ENCODE measurements at regions not wholly inside any gene's neighbourhood (a gene's known extent, or its start where the extent isn't known, plus 50 kb on each side); places are given as distances from the start of the nearest gene placed in this dataset.
"Not testable (repeated sequence)": the region's sequence is repeated elsewhere in the genome, so short reads cannot be mapped to it uniquely, and the experiment has no call there.

DNA sequence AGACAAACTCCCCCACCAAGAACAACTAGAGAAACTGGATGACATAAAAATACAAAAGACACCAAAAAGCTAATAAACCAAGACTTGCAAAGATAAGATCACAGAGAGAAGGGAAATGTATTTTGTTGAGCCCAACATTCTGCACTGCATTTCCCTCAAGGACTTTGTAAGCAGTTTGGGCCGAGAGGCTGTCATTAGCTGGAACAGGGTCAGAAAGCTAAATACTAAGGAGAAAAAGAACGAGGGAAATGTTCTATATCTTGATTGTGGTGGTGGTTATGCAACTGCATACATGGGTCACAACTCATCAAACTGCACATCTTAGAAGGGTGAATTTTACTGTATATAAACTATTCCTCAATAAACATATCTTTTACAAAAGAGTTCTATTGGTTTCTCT is 315.0 kb downstream of the IPMK start:
- DNase-seq, result peak; percentile 4

DNA sequence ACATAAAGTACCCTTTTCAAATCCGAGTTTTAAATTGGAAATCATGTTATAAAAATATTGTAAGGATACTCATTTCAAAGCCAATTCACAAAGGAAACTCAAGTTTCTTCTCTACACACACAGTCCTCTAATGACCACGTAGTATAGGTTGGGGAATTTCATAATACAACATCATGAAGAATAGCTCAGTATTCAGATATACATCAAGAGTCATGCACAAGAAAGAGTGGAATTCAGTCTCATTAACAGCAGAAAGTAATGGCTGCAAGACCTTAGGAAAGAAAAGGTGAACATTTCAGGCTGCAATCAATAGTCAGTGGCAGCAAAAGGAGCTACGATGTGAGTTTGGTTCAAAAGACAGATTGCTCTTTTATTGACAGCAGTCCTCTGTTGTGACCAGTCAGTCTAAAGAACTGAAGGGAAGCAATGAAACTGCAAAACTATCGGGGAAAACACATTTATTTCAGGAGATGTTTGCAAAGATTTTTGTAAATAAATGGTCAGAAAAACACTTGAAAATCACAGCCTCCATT is 317.2 kb downstream of the IPMK start:
- no peak for DNase-seq

DNA sequence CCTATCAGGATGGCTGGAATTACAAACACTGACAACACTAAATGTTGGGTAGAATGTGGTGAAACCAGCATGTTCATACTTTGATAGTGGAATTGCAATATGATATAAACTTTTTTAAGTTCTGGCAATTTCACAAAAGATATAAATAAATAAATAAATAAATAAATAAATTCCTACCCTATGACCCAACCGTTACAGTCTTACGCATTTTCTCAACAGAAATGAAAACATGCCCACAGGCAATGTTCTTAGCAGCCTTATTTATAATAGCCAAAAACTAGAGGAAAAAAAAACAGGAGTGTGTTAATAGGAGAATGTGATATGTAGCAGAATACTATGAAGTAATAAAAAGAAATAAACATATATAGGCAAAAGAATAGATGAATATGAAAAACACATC is 318.9 kb downstream of the IPMK start:
- DNase-seq, result no peak

DNA sequence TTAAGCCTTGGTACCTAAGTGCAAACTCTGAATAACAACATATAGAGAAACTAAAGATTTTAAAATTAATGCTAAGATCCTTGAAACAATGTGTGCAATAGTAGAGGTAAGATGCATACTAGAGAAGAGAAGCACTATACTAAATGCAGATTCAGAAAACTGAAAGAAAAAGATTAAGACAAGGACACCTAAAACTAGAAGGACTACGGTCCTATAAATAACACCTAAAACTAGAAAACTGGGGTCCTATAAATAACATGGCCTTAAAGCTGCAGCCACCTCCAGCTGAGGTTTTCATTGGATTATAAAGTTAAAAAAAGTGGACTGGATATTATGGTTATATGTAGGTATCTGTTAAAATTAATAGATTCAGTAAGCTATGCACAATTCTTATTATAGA is 320.9 kb downstream of the IPMK start:
- DNase-seq, result no peak

DNA sequence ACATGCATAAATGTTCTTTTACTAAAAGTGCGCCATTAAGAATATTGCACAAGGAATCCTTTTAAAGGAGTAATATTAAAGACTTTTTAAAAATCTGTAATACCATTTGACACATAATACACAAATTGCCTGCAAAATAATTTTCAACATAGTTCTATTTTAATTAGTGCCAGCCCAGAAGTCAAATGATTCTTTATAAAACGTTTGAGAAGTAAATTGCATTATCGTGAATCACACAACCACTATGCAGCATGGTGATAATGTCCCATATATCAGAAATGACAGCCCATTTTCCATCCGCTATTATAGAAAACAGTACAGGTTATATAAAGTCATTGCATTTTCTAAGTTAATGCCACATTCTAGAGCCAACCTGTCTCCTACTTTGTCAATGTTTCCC is 324.0 kb downstream of the IPMK start:
- no peak for DNase-seq

DNA sequence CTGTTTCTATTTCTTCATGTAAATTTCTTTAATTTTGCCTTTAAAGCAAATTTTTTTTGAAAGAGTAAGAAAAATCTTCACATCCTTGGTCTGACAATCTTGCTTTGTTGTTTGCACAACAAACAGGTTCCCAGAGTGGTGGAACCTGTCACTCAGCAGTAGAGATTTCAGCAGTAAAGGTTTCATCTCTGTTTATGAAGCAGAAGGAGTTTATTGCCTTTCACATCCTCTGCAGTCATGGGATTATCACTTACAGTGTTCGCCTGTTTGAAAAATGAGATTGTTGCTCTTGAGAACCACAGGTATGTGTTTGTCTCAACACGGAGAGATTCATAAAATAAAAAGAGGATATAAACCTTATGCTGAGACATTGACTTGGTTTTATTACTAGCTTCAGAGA is 342.6 kb downstream of the IPMK start:
- no peak for DNase-seq

DNA sequence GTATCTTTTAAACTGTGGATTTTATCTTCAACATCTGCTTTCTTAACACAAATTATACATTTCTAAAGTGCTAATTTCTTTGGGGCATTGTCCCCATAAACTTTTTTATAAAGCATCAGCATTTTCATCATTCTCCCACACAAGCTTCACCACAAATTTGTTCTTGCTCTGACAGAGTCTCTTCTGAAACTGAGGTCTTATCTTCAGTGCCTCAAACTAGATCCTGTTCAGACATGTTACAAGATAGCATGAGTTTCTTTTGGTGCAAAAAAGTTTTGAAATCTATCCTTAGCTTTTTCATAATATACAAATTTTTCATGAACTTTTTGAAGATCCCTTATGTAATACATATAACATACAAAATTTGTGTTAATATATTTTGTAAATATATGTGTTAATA is 346.6 kb downstream of the IPMK start:
- no peak for DNase-seq

DNA sequence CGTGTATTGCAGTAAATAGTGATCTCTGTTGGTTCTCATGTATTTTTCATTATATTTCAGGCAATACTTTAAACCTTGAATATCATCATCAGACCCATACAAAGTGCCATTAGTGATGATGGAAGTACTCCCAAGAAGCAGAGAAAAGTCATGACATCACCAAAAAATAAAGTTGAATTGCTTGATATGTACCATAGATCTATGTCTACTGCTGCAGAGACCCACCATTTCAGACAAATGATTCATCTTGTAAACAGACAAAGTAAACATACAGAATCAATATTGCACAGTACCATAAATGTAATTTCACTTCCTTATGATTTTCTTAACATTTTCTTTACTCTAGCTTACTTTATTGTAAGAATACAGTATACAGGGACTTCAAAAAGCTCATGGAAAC is 347.8 kb downstream of the IPMK start:
- no peak for DNase-seq

DNA sequence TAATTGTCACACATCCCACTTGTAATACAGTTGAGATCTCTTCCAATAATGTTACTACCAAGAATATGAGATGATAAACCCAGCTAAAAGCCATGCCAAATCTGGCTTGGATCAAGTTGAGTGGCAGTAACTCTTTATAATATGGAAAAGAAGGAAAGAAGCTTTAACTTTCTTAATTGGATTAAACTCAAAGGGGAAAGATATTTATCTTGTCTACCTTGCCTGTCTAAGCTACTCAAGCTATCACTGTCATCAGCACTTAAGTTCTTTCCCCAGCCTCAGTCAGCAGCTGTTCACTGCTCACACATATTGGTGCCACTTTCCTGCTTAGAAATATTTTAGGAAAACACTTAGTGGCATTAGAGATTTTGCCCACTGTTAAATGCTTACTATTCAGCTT is 350.7 kb downstream of the IPMK start:
- no peak for DNase-seq

DNA sequence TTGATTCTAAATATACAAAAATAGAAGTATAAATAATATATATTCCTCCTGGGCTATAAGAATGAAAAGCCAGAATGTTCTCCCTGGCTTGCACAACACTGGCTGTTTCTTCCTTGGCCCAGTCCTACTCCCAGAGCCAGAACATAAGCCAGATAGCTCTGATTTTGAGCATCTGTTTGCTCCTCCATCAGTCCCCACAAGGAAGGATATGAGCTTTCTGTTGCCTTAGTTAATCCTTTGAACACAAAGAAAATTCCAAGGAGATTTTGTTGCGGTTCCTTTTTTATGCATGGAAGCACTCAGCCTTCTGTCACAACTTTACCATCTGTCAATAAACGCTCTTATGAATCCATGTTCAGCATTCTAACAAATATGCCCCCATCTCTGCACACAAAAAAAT is 361.8 kb downstream of the IPMK start:
- DNase-seq, result no peak

DNA sequence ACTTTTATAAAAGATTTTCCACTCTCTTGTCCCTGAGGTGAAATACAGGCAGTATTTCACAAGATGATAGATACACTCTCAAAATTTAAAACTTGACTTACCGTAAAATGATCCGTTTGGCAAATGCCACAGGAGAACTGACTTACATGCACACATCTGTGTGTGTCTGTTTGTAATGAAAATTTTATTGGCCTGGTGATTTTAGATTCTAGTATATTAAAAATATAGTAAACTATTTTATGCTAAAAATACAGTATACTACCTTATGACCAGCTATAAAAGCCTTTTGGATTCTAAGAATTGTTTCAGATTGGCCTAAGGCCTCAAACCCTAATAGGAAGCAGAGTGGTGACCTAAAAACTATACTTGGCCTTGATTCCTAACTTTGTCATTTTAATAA is 362.7 kb downstream of the IPMK start:
- DNase-seq, result no peak

DNA sequence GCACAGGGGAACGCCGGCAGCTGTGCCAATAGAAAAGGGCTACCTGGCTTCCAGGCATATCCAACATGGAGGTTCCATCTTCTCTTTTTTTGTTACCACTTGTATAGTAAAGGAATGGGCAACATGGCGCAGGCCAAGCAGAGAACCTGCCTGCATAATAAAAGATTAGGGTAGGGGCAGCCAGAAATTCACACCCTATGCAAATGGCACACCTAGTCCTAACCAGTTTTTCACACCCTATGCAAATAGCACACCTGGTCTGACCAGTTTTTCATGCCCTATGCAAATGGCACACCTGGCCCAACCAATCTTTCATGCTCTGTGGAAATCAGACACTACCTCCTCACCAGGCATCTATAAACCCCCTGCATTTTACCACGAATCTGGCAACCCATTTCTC is 369.5 kb downstream of the IPMK start:
- DNase-seq, result no peak

DNA sequence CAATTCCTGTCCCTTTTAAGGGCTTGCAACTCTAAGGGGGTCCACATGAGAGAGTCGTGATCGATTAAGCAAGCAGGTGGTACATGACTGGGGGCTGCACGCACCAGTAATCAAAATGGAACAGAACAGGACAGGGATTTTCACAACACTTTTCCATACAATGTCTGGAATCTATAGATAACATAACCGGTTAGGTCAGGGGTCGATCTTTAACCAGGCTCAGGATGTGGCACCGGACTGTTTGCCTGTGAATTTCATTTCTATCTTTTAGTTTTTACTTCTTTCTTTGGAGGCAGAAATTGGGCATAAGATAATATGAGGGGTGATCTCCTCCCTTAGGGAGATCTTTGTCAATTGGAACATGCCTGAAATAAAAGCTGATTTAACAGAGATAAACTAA is 370.1 kb downstream of the IPMK start:
- DNase-seq, result no peak

DNA sequence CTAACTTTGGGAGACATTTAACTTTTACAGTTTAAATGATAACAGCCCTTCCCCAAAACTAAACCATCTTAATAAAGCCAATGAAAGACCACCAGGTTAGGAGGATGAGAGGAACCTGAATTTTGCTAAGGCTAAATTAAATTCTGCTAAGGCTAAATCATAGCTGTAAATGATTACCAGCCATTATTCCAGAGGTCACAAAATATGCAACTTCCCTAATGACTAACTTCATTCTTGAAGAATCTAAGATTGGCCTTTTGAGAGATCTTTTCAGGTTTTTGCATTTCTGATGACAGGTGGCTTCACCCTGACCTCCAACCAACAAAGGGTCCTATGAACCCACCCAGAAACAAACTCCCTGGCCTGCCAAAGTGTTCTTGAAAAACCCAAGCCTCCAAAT is 373.3 kb downstream of the IPMK start:
- no peak for DNase-seq

DNA sequence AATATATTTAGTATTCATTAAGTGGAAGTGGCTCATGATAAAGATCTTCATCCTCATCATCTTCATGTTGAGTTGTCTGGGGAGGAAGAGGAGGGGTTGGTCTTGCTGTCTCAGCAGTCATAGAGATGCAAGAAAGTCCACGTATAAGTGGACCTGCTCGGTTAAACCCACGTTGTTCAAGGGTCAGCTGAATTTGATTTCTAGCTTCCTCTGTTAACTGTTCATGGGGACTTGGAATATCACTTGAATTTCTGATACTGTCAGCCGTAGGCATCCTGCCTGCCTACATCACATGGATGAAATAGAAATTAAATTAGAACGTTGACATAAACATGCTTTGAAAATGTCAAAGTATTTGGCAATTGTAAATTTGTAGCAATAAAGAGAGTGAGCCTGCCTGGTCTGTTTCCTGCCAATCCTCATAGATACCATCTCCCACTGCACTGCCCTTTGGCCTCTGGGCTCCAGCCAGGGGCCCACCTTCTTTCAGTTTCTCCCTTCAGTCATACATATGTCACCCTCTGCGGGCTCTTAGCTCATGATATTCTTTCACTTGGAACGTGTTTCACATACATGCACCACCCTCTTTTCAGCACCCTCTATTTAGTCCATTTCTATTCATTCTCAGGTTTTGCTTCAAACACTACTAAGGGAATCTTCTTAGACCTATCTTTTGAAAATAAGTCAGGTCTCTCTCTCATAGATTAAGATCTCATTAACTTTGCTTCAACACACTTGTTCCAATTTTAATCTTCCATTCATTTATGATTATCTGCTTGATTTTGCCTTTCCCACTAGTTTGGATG is 376.3 kb downstream of the IPMK start:
- DNase-seq, result no peak

DNA sequence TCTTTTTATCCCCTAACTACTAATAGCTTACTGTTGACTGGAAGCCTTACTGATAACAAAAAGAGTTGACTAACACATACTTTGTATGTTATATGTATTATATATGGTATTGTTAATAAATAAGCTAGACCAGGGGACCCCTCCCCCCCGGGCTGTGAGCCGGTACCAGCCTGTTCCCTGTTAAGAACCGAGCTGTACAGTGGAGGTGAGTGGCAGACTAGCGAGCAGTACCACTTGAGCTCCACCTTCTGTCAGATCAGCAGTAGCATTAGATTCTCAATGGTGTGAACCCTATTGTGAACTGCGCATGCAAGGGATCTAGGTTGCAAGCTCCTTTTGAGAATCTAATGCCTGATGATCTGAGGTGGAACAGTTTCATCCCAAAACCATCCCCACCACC is 377.0 kb downstream of the IPMK start:
- DNase-seq, result no peak

DNA sequence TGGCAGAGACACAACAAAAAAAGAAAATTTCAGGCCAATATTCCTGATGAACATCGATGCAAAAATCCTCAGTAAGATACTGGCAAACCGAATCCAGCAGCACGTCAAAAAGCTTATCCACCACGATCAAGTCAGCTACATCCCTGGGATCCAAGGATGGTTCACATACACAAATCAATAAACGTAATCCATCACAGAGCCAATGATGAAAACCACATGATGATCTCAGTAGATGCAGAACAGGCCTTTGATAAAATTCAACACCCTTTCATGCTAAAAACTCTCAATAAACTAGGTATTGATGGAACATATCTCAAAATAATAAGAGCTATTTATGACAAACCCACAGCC is 382.1 kb downstream of the IPMK start:
- not testable (repeated sequence) for DNase-seq

DNA sequence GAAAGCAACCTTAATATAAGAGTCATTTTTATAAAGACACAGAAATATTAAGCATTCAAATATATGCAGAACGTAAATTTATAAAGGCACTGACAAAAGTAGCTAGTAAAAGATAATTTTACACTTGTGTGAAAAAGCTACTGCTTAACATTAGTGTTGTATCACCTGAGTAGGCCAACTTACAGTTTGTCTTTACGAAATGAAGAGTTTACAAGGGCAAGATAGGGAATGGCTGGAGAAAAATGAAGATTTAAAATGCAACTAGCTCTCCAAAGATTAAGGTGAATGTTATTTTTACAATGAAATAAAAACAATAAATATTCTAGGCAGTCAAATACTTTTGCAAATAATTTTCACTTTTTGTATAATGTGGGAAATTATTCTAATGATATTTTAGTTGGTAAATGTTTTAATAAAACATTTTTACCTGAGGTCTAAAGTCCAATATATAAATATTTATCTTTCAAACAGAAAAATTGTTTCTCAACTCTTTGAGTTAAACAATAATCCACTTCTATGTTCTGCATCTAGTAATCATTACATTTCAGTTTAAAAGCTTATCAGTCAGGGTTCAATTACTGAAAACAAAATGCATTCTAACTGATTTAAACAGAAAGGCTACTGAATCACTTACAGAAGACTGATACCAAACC is 382.6 kb downstream of the IPMK start:
- DNase-seq, result no peak

DNA sequence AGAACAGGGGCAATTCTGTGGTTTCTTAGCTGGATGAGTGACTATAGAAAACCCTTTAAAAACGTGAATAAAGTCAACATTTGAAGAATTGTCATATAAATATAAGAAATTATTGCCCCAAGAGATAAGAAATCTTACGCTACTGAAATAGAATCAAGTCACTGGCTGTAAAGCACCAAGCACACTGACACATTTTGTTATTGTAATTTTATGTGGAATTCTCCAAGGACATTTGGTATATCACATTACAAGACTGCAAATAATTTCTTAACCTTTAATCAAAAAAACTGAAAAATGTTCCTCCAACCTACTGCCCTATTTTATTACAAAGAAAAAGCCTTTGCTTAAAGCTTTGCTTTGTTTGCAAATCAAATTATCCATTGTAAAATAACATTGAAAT is 383.3 kb downstream of the IPMK start:
- no peak for DNase-seq

DNA sequence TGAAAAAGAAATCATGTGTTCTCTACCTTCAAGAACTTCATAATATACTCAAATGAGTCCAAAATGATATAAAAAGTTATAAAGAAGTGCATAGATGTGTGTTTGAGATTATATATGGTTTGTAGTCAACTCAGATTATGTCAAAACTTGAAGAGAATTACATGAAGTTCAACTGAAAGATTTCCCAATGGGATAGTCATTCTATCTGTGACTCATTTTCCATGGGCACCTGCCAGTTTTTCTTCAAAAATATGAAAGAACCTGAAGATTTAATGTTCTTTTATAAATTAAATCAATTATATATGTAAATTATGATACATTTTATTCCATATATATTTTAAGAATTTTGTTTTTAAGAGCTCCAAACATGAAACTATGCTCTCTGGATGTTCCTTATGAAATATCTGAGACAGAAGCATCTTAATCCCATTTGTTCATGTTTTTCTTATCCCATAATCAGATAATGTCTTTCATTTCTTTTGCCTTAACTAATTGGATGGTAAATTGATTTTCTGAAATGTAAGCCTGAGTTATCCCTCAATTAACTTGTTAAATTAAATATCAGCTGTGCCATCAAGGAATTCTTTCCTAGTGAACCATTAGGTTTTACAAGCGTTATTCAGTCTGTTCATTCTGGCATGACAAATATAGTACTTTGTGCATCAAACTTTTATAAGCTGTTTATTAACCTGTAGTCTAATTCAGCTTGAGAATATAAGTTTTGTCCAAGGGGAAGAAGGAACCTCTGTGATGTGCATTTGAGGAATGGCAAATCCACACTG is 387.1 kb downstream of the IPMK start:
- no peak for DNase-seq

DNA sequence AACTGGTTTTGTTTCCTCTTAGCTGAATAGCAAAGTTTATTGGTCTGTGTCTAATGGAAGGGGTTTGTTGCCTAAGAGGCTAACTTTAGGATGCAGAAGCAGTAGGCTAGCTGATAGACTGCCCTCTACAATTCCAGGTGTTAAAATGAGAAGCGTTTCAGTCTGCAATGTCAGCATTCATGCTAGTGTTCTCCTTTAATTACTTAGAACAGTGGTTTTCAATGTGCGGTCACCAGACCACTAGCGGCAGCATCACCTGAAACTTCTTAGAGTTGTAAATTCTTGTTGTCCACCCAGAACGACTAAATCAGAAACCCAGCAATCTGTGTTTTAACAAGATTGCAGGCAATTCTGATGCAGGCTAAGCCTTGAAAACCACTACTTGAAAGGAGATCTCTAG is 392.9 kb downstream of the IPMK start:
- DNase-seq, result no peak

DNA sequence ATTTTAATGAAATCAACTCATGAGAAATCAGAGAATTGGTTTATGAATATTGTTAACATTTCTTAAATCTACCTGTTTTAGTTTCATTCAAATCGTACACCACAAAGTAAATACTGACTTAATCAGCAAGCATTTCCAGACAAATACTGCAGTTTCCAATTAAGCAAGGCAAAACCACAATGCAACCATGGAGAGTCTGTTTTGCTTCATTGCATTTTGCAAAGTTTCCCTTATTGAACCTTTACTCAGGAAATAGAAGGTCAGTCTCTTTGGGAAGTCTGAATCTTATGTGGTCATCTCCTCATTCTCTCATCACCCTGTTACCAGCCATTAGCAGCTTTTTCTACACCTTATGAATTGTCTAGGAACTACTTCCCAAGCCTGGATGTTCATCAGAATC is 400.5 kb downstream of the IPMK start:
- DNase-seq, result no peak

Data from fibroblast of skin of back (primary cell).